Endothelial cell of umbilical vein (primary cell): ENCODE measurements at regions not wholly inside any gene's neighbourhood (a gene's known extent, or its start where the extent isn't known, plus 50 kb on each side); places are given as distances from the start of the nearest gene placed in this dataset.

Experiments used
- CTCF ChIP-seq, 2 donors: IDR thresholded peaks; 1 replicate in 1 of 2; 2 replicates in 1 of 2; pipeline ENCODE4 v1.5.1; 2011; ENCODE audit warnings: low read length in 2 of 2, mild to moderate bottlenecking in 2 of 2, moderate library complexity in 2 of 2, control low read depth in 1 of 2, inconsistent platforms in 1 of 2, low read depth in 1 of 2; ENCODE audit not compliant: insufficient read depth in 1 of 2; ENCODE audit errors: extremely low read depth in 1 of 2
- EZH2 ChIP-seq: IDR thresholded peaks from 2 replicates; pipeline ENCODE4 v1.6.1; 2012; ENCODE audit warnings: borderline replicate concordance, low read depth, mild to moderate bottlenecking, moderate library complexity, low read length, inconsistent platforms; ENCODE audit not compliant: severe bottlenecking
- FOS ChIP-seq: IDR thresholded peaks from 2 replicates; pipeline ENCODE4 v1.6.1; 2011; ENCODE audit warnings: mild to moderate bottlenecking, low read length, moderate library complexity, borderline replicate concordance; ENCODE audit not compliant: insufficient read depth
- GATA2 ChIP-seq: IDR thresholded peaks from 2 replicates; pipeline ENCODE4 v1.7.0; 2011; ENCODE audit warnings: low read depth, mild to moderate bottlenecking, moderate library complexity, mixed read lengths, low read length; ENCODE audit not compliant: insufficient read length, insufficient read depth
- MAX ChIP-seq: IDR thresholded peaks from 2 replicates; pipeline ENCODE4 v1.6.1; 2011; ENCODE audit not compliant: insufficient read depth, insufficient read length
- MYC ChIP-seq: IDR thresholded peaks from one replicate; pipeline ENCODE4 v1.6.1; 2011; ENCODE audit warnings: mild to moderate bottlenecking, low read depth, low read length
- POLR2A ChIP-seq: IDR thresholded peaks from 2 replicates; pipeline ENCODE4 v1.6.1; 2012; ENCODE audit warnings: low read depth, mild to moderate bottlenecking, control low read depth, low read length
- POLR2AphosphoS5 ChIP-seq: IDR thresholded peaks from 2 replicates; pipeline ENCODE4 v1.6.1; 2012; ENCODE audit warnings: low read depth, mild to moderate bottlenecking, control low read depth, low read length, moderate library complexity; ENCODE audit not compliant: insufficient read depth

GRCh38 chr4:116603096-116603495 is 482.3 kb downstream of the TRAM1L1 start:
- no peak for TF ChIP-seq POLR2A
- no peak for TF ChIP-seq MAX
- TF ChIP-seq CTCF (IDR thresholded peaks at IDR 0.05; ENCODE audit: extremely low read depth in 1 of 2, insufficient read depth in 1 of 2, low read depth in 1 of 2, low read length in 2 of 2), result no peak
- no peak for TF ChIP-seq POLR2AphosphoS5
- no peak for TF ChIP-seq GATA2
- TF ChIP-seq FOS, result no peak
- no peak for TF ChIP-seq MYC
- no peak for TF ChIP-seq EZH2
